HG03460 (cell line): ENCODE measurements at regions not wholly inside any gene's neighbourhood (a gene's known extent, or its start where the extent isn't known, plus 50 kb on each side); places are given as distances from the start of the nearest gene placed in this dataset.
"Not testable (repeated sequence)": the region's sequence is repeated elsewhere in the genome, so short reads cannot be mapped to it uniquely, and the experiment has no call there.

Source experiments
- ATAC-seq: cut with Tn5 transposase; IDR thresholded peaks from one replicate; pipeline ENCODE4 v1.9.1; 2021; ENCODE audit not compliant: unreplicated experiment

DNA sequence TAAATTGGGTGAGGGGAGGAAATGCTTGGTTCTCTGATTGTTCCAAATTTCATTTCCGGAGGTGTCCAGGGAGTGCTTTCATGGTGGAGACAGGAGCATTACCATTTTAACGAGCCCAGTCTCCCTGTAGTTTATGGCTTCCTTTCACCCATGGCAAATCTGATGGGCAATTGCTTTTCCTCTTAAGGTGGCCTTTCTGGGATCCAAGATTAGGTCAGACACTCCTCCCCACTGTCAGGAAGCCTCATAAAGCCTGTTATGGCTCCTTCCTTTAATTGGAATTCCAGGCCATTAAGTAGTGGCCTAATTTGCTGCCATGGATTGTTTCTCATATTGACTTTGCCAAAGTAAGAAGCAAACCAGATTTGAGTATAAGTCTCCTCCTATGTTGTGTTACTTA lies 157.8 kb downstream of the PDCD6IP start:
- ATAC-seq, result no peak

DNA sequence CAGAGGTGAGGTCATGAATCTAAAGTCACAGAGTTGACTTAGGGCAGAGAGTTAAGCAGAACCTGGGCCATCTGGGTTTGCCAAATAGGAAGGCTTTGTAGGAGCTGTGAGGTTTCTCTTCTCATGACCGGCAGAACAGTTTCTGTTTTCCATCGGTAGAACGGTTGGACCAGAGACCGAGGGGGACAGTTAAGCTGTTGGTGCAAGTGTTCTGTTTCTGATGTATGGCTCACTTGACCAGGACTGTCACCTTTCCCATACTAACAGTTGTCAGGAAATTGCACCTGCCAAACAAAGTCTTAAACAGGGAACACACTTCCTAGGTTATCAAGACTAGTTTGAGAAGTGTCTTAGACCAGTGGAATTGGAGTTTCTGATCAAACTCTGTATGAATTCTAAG lies 158.3 kb downstream of the PDCD6IP start:
- ATAC-seq, result no peak

DNA sequence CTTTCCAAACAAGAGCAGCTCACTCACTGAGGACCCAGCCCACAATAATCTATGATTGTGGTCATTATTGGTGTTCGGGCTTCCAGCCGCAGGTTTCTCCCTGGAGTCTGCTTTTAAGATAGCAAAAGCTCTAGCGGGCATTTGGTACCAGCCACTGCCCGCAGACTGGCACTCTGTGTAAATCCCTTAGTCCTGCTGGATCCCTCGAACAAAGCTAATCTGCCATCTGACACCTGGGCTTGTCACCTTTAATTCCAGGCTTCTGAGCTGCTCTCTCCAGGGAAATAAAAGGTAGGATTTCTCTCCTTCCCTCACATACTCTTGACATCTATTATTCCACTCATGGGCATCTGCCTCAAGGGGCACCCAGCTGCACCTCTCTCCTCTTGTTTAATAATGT lies 158.7 kb downstream of the PDCD6IP start:
- no peak for ATAC-seq

DNA sequence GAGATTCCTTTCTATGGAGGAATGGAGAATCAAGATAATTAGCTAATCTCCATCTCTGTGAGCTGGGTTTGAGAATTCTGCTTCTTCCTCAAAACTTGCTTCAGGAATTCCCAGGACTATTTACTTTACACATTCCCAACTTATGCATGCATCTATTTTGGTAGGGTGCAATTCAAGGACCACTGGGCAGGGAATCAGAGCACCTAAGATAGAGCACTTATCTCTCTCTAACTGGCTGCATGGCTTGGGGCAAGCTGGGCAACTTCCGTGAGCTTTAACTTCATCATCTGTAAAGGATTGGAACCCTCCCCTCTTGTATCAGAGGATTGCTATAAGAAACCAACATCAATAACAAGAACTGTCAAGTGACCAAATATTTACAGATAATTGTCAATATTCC lies 160.2 kb downstream of the PDCD6IP start:
- ATAC-seq, result no peak

DNA sequence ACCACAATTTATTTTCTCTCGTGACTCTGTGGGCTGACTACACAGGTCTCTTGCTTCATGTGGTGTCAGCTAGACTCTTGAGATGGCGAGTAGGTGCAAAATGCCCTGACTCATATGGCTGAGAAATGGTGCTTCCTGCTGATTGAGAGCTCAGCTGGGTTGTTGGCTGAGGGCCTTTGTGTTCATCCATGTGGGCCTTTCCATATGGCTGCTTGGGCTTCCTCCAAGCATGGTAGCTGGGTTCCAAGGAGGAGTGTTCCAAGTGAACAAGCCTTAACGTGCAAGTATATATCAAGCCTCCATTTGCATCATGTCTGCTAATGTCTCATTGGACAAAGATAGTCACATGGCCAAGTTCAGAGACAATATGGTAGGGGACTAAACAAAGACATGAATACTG lies 164.0 kb downstream of the PDCD6IP start:
- ATAC-seq, result no peak

DNA sequence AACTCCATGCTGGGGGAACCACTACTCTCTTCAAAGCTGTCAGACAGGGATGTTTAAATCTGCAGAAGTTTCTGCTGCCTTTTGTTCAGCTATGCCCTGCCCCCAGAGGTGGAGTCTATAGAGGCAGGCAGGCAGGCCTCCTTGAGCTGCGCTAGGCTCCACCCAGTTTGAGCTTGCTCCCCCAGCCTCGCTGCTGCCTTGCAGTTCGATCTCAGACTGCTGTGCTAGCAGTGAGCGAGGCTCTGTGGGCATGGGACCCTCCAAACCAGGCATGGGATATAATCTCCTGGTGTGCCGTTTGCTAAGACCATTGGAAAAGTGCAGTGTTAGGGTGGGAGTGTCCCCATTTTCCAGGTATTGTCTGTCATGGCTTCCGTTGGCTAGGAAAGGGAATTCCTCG lies 171.8 kb downstream of the PDCD6IP start:
- not testable (repeated sequence) for ATAC-seq

DNA sequence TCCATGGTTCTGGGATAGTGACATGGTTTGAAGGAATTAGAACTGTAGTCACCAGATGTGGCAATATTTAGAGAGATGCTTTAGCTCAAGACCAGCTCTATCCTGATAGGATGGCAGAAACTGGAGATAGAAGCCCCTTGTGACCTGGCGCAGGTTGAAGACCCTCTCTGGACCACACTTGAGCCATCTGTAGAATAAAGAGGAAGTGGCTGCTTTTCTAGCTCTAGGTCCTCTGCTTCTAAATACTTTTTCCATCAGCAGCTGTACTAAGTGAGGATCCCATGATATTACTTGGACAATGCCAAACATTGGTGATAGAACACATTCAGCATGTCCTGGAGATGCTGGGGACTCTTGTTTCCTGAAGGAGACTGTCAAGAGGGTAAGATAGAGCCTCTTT lies 172.6 kb downstream of the PDCD6IP start:
- no peak for ATAC-seq

DNA sequence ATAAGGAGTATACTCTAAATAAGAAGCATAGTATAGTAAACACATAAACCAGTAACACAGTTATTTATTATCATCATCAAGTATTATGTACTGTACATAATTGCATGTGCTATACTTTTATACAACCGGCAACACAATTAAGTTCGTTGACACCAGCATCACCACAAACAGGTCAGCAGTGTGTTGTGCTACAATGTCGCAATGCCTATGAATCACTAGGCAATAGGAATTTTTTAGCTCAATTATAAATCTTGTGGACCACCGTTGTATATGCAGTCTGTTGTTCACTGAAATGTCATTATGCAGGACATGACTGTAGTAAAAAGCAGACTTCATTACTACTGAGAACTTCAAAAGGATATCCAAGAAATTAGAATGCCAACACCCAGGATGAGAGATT lies 177.0 kb downstream of the PDCD6IP start:
- no peak for ATAC-seq

DNA sequence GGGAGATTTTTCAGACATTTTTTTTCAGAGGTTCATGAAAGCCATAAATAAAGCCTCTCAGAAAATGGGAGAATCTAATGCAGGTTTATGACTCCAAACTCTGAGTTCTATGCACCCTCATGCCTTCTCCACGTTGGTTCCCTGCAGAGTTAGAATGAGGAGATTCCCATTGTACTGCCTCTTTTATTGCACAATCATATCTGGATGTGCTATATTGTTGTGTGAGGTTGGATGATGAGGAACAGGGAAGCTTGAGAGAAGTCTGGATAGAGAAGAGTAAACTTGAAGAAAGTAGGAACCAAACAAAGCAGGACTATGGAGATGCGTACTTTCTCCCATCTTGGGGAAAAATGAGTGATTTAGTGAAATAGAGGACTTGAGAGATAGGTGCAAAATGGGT lies 178.8 kb downstream of the PDCD6IP start:
- no peak for ATAC-seq

DNA sequence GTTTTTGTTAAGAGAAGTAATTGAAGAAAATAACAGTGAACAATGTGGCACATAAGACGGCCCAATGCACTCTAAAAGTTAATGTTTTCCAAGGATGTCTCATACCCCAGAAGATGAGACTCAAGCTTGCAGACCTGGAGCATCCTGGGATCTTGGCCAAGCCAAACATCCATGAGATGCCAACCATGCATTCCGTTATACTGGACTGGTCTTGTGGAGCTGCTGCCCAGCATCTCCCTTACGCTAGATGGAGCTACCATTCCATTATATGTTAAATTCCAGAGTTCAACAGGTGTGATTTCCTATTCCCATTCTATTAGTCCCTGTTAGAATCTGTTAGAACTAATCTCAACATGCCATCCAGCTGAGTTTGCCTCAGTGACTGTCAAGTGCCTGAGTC lies 181.8 kb downstream of the PDCD6IP start:
- ATAC-seq, result no peak

DNA sequence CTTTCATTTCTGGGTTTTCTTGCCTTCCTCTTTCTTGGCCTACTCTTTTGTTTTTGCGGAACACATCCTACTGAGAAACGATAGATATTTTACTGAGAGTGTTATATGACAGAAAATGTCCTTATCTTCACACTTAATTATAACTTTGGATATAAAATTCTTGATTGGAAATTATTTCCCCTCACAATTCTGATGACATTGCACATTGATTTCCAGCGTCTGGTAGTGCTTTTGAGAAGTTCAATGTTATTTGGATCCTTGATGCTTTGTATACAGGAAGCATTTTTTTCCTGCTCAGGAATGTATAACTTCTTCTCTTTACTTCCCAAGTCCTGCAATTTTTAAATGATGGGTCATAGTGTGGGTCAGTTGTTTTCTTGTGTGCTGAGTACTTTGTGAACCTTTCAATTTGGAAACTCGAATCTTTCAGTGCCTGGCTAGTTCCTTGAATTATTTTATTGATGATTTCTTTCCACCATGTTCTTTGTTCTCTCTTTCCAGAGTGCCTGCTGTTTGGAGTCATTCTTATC lies 183.9 kb downstream of the PDCD6IP start:
- ATAC-seq, result no peak

DNA sequence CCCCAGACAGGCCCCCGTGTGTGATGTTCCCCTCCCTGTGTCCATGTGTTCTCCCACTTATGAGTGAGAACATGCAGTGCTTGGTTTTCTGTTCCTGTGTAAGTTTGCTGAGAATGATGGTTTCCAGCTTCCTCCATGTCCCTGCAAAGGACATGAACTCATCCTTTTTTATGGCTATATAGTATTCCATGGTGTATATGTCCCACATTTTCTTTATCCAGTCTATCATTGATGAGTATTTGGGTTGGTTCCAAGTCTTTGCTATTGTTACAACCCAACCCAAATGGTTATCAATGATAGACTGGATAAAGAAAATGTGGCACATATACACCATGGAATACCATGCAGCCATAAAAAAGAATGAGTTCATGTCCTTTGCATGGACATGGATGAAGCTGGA lies 184.5 kb downstream of the PDCD6IP start:
- ATAC-seq, result not testable (repeated sequence)

DNA sequence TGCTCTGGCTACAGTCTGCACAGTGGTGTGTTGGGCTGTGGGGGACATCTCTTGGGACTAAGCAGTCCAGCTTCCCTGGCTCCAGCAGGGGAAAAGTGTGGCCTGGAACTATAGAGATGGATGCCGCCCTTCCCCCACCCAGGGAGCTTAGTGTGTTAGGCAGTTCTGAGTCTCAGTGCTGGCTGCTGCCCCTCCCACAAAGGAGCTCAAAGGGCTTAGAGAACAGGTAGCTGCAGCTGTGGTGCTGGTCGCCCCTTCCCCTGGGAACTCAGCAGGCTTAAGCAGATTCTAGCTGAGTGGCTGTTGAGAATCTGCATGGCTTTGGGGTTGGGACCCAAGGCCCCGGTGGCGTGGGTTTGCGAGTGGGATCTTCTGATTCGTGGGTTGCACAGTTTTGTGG lies 190.8 kb downstream of the PDCD6IP start:
- ATAC-seq, result no peak

DNA sequence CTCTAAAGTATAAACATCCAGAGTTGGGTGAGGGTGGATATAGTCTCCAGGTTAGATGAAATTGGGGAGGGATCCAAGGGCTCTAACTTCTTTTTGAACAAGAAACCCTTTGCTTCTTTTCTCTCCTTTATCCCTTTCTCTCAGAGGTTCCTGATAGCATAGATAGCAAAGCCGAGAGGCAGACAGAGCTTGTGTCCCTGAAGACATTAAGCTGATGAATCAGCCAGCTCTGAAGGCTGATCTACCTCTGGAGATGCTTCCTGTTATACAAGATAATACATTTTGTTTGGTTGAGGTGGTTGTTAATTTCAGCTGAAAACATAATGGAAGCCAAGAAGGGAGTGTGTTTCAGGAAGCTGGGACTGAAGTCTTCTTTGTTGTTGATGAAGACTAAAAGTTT lies 193.2 kb downstream of the PDCD6IP start:
- ATAC-seq, result no peak

DNA sequence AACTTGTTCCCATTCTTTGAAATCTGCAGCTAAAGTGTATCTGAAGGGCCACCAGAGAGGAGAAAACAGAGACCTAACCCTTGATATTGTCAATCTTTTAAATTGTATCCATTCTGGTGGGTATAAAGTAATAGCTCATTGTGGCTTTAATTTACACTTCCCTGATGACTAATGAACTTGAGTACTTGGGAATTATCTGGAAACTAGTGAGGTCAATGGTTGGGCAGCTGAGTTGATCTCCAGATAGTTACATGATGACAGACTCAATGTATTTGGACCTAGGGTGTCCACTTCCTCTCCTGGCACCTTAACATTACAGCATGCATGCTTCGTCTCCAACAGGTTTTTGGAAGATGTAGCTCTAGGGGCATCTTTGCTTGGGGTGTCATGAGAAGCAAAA lies 195.2 kb downstream of the PDCD6IP start:
- ATAC-seq, result no peak

DNA sequence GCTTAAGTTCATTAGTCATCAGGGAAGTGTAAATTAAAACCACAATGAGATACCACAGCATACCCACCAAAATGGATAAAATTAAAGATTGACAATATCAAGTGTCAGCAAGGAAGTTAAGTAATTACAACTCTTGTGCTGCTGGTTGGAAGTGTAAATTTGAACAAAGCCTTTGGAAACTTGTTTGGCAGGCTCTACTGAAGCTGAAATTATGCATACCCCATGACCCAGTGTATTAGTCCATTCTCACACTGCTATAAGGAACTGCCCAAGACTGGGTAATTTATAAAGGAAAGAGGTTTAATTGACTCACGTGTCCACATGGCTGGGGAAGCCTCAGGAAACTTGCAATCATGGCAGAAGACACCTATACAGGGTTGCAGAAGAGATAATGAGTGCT lies 196.1 kb downstream of the PDCD6IP start:
- ATAC-seq, result no peak

DNA sequence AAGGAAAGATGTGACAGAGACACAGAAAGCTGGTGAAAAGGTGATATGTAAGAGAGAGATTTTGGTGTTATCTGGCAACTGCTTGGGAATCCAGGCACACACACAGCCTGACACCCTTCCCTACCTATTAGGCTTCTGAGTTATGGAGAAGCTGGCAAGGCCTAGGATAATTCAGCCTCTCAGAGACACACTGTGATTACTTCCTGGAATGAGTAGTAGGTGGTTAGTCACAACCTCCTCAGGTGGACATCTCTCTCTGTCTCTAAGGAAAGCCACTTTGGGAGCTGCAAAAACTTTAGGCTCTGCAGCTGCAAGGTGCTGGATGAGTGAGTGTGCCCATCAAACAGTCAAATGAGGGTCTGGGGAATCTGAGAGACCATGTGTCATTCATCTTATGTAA lies 201.9 kb downstream of the PDCD6IP start:
- ATAC-seq, result no peak

DNA sequence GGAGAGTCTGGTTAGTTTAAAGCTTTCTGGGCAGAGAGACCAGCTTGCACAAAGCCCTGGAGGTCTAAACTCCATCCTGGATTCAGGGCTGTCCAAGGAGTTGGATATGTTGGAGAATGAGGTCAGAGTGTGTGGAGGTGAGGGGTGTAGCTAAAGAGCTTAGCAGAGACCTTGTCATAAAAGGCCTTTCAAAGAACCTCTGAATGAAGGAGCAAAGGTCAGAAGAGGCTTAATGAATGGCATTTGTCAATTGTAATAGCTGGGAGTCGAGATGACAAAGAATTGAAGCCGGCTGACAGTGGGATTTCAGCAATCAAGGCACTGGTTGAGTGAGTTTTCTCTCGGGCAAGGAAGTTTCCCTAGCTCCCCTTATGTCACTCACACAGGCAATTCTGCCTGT lies 202.6 kb downstream of the PDCD6IP start:
- no peak for ATAC-seq

DNA sequence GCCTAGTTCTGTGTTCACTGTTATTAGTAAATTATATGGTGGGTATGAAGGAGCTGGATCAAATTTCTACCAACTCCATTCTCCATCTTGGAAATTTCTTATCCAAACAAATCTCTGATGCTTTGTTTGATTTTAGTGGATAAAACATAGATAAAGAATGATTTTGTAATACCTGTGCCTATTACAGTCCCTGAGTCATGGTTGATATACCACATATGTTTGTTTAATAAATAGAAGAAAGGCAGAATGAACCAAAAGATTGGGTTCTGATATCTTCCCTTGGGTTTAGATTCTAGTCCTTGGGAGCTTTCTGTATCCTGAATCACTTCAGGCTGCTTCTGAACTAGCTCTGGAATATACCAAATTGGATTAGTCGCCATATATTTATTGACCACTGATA lies 203.6 kb downstream of the PDCD6IP start:
- no peak for ATAC-seq

DNA sequence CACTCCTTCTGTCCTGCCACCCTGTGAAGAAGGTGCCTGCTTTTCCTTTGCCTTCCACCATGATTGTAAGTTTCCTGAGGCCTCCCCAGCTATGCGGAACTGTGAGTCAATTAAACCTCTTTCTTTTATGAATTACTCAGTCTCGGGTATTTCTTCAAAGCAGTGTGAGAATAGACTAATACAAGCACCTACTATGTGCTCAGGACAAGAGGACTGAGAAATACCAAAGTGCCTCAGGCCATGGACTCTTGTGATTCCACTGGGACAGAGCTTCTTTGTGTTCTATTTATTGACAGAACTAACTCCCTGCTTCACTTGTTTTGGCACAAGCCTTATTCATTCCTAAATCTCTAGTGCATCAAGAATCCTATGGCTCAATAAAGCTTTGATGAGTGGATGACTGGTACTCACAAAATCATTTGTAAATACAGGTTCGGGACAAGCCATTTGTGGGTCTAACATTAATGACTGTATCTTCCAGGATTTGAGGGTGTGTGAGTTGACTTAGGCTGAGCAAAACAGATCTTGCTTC lies 204.2 kb downstream of the PDCD6IP start:
- no peak for ATAC-seq

DNA sequence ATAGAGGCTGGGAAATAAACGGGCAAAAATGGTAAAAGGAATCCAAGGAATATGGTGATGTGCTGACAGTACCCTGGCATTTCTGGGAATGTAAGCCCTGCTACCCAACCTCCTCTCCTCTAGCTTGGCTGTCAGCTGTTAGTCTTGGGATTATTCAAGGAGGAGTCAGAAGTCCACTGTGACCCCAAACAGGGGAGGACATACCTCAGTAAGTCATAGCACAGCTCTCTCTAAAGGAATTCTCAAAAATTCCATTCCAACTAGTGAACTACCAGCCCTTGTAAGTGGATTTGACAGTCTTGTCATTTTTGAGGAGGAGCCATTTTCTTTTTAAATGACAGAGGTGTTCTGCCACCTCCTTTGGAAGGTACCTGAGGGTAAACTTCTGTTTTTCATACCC lies 207.5 kb downstream of the PDCD6IP start:
- no peak for ATAC-seq

DNA sequence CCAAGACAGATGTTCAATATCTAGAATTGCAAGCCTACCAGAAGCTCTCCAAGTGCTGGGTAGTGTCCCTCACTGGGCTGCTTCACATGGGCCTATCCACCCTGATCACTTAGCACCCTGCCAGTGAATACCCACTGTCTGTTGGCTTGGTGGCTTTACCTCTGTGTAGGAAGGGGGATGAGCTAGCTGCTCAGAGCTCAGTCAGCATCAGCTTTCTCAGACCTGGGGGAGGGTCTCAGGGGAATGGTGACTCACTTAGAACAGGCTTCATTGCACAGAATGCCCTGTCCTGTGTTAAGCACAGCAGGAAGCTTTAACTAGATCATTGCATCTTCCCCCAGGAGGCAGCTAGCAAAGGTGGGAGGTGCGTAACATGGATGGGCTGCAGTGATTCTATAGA lies 209.8 kb downstream of the PDCD6IP start:
- ATAC-seq, result no peak
